ENCODE measurements at regions not wholly inside any gene's neighbourhood (a gene's known extent, or its start where the extent isn't known, plus 50 kb on each side); places are given as distances from the start of the nearest gene placed in this dataset.

DNA sequence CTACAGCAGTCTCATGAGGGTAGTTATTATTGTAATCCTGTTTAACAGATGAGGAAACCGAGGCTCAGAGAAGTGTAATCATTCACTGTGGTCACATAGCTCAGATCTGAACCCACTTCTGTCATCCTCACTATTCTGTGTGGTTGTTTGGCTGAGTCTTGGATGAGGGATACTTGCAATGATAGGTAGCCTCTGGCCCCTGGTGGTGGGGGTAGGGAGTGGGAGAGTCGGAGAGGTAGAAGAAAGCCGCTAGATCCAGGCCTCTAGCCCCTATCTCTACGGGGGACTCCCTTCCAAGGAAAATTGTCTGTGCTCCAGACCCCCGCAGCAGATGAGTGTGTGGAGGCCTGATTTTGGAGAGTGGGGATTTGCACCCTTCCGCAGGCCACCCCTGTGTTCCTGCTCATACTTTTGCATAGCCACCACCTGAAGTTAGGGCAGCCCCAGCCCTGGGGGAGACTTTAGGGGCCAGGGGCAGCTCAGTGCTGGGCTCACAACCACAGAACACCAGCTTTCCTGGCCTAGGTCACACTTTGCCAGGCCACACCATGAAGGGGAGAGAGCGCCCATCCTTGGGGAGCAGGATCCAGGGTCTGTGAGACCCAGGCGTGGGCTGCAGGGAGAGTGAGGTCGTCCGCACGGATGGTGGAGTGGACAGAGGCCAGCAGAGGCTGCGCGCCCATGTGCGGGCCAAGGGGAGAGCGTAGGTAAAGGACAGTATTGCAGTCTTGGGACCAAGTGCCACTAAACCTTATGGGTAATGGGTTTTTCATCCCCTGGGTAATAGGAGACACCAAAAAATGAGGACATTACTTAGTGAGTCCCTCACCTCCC, 148.2 kb downstream of the GLI2 start:
- H3K27ac ChIP-seq: no peak overlapping the region
- TF ChIP-seq POLR2A (IDR thresholded peaks at IDR 0.05): no peak
- intact Hi-C loops (cut with DNase I; ENCODE audit: low total_unique reads): no loop called here
- no peaks in the 10 kb centered on the region for H3K9me3 ChIP-seq
- H3K27me3 ChIP-seq: no peaks in the 10 kb centered on the region
- H3K4me3 ChIP-seq: no peak overlapping the region
- no peaks in the 10 kb centered on the region for H3K36me3 ChIP-seq
- no peak for DNase-seq
- H3K4me1 ChIP-seq: peaks cover 0 to 9% of the 10 kb centered on the region in 2 donors

DNA sequence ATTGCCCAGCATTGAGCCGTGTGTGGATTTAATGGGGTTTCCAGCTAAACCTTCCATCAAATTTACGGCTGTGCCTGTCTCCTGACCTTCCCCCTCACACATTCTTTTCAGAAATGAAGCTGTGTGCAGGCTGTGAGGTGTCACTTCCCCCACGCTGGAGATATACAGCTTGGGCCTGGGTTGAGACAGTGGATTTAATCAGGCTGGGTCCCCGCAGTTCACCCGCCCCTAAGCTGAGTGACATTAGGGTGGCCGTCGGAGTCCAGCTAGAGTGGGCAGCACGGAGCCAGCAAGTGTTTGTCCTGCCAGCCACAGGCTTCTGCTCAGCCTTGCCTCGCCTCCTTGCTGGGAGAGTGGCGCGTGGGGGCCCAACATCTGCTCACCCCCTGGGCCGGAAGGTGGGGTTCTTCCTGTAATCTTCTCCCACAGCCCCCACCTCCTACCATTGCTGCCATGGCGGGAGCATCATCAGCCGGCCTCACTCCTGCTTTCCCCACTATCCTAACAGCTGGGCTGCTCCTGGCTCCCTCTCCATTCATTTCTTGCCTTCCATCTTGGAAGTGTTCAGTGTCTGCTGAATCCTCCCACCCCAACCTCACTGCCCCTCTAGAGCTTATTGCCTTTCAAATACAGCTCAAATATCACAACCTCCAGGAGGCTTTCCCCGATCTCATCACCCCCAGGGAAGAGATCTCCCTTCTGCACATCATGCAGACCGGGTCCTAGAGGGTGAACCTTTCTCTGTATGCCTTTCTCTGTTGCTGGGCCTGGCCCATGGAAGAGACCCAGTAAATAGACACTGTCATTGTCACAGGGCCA, 149.0 kb downstream of the GLI2 start:
- no peaks in the 10 kb centered on the region for H3K9me3 ChIP-seq
- H3K36me3 ChIP-seq: no peaks in the 10 kb centered on the region
- no peak for DNase-seq
- H3K27me3 ChIP-seq: no peaks in the 10 kb centered on the region
- H3K27ac ChIP-seq: no peak overlapping the region
- TF ChIP-seq, protein P1, sequence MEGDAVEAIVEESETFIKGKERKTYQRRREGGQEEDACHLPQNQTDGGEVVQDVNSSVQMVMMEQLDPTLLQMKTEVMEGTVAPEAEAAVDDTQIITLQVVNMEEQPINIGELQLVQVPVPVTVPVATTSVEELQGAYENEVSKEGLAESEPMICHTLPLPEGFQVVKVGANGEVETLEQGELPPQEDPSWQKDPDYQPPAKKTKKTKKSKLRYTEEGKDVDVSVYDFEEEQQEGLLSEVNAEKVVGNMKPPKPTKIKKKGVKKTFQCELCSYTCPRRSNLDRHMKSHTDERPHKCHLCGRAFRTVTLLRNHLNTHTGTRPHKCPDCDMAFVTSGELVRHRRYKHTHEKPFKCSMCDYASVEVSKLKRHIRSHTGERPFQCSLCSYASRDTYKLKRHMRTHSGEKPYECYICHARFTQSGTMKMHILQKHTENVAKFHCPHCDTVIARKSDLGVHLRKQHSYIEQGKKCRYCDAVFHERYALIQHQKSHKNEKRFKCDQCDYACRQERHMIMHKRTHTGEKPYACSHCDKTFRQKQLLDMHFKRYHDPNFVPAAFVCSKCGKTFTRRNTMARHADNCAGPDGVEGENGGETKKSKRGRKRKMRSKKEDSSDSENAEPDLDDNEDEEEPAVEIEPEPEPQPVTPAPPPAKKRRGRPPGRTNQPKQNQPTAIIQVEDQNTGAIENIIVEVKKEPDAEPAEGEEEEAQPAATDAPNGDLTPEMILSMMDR (IDR thresholded peaks at IDR 0.05): no peak
- no peak for TF ChIP-seq POLR2A (IDR thresholded peaks at IDR 0.05)
- H3K4me3 ChIP-seq: no peak overlapping the region
- peaks cover 0 to 3% of the 10 kb centered on the region in 2 donors for H3K4me1 ChIP-seq
- intact Hi-C loops (cut with DNase I; ENCODE audit: low total_unique reads): no loop called here

DNA sequence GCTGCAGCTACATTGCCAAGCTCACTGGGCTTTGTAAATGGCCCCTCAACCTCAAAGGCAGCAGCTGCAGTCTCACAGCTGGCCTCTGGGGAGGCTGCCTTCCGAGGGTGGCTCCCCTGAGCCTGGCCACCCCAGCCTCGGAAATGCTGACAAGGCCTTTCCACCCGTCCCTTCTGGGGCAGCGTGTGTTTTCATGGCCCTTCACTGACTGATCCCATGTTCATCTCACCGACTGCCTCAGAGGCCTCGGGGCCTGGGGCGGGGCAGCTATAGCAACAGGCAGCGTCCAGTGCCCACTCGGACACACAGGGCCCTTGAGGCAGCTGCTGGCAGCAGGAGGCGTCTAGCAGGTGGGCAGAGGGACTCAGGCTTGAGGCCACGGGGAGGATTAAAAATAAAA, 149.7 kb downstream of the GLI2 start:
- Histone ChIP-seq H3K9me3 (no peaks in the 10 kb centered on the region), H3K4me3 (no peak overlapping the region), H3K27ac (no peak overlapping the region), H3K4me1 (peaks cover 0 to 3% of the 10 kb centered on the region in 2 donors), H3K27me3 (no peaks in the 10 kb centered on the region), H3K36me3 (no peaks in the 10 kb centered on the region)
- no peak for DNase-seq
- no peak for TF ChIP-seq POLR2A (IDR thresholded peaks at IDR 0.05)
- TF ChIP-seq, protein P1 (IDR thresholded peaks at IDR 0.05): no peak
- intact Hi-C loops (cut with DNase I; ENCODE audit: low total_unique reads): no loop called here

DNA sequence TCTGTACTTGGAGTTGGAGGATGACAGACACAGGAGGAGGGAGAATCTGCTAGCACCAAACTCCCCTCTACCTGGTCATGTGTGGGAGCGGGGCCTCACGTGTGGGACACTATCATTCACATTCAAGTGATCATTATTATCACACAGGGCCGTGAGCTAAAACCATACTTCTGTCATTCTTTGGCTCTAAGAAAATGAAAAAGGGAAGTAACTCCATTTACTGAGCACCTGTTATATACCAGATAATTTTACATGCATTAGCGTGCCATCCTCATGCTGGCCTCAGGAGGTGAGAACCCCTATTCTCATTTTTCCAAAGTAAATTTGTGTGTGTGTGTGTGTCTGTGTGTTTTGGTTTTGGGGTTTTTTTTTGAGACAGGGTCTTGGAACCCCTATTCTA, 150.1 kb downstream of the GLI2 start:
- H3K27me3 ChIP-seq: no peaks in the 10 kb centered on the region
- H3K4me1 ChIP-seq: peaks cover 0 to 3% of the 10 kb centered on the region in 2 donors
- no peak for DNase-seq
- H3K27ac ChIP-seq: no peak overlapping the region
- intact Hi-C loops (cut with DNase I; ENCODE audit: low total_unique reads): no loop called here
- TF ChIP-seq, protein P1 (IDR thresholded peaks at IDR 0.05): no peak
- TF ChIP-seq POLR2A (IDR thresholded peaks at IDR 0.05): no peak
- H3K36me3 ChIP-seq: no peaks in the 10 kb centered on the region
- no peaks in the 10 kb centered on the region for H3K9me3 ChIP-seq
- no peak overlapping the region for H3K4me3 ChIP-seq

DNA sequence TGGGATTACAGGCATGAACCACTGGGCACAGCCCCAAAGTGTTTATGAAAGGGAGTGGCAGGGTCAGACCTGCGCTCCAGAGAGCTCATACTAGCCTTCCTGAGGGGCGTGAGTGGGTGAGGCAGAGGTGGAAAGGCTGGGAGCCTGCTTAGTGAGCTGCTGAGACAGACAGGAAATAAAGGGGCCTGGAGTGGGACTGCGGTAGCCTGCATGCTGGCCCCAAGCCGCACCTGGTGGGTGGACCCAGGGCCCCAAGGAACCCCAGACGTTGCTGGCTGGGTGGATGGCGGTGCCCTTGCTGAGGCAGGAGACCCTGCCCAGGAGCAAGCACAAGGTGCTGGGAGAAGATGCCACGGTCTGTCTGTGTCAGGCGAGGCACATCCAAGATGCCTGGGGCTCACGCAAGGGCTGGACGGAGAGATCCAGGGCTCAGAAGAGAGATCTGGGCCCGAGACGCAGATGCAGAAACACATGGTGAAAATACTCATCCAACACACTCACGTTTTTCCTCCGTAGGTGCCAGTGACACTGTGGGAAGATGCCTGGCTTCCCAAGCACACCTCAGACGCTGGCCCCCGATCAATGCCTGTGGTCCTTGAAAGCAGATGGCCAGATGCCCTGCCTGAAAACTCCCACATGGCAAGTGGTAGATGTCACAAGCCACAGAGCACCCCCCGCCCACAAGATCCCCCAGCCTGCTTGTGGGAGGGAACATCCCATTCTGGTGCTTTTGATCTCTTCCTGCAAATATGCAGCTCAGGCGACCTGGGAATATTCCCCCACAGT, 151.1 kb downstream of the GLI2 start:
- Histone ChIP-seq H3K4me3 (no peak overlapping the region), H3K27me3 (no peaks in the 10 kb centered on the region), H3K27ac (no peak overlapping the region), H3K4me1 (peaks cover 0 to 3% of the 10 kb centered on the region in 2 donors), H3K9me3 (no peaks in the 10 kb centered on the region), H3K36me3 (no peaks in the 10 kb centered on the region)
- DNase-seq: no peak
- intact Hi-C loops (cut with DNase I; ENCODE audit: low total_unique reads): no loop called here
- TF ChIP-seq, protein P1 (IDR thresholded peaks at IDR 0.05): no peak
- TF ChIP-seq POLR2A (IDR thresholded peaks at IDR 0.05): no peak
